ENCODE measurements at regions not wholly inside any gene's neighbourhood (a gene's known extent, or its start where the extent isn't known, plus 50 kb on each side); places are given as distances from the start of the nearest gene placed in this dataset.

- in situ Hi-C loops (cut with HindIII; ENCODE audit: low pct_unique_long_range_greater_than_20kb, low sequenced_read_pairs), result no loop called here
- no peak for DNase-seq (ENCODE audit: low read depth in 1 of 2, low spot score in 1 of 2)
- no peak for TF ChIP-seq JUND (IDR thresholded peaks at IDR 0.05; ENCODE audit: low read depth)
Measured at GRCh38 chr4:135605076-135605475, 1403.5 kb upstream of the PABPC4L start.

- in situ Hi-C loops (cut with HindIII; ENCODE audit: low pct_unique_long_range_greater_than_20kb, low sequenced_read_pairs), result no loop called here
- no peak for TF ChIP-seq JUND (IDR thresholded peaks at IDR 0.05; ENCODE audit: low read depth)
- no peak for DNase-seq (ENCODE audit: low read depth in 1 of 2, low spot score in 1 of 2)
Measured at GRCh38 chr4:135604531-135604930, 1402.9 kb upstream of the PABPC4L start.

GRCh38 chr4:135601351-135601750 is 1399.8 kb upstream of the PABPC4L start:
- in situ Hi-C loops (cut with HindIII; ENCODE audit: low pct_unique_long_range_greater_than_20kb, low sequenced_read_pairs), result no loop called here
- no peak for TF ChIP-seq JUND (IDR thresholded peaks at IDR 0.05; ENCODE audit: low read depth)
- DNase-seq (ENCODE audit: low read depth in 1 of 2, low spot score in 1 of 2), result no peak

GRCh38 chr4:135598151-135598550 is 1396.6 kb upstream of the PABPC4L start:
- in situ Hi-C loops (cut with HindIII; ENCODE audit: low pct_unique_long_range_greater_than_20kb, low sequenced_read_pairs), result no loop called here
- DNase-seq (ENCODE audit: low read depth in 1 of 2, low spot score in 1 of 2), result no peak
- no peak for TF ChIP-seq JUND (IDR thresholded peaks at IDR 0.05; ENCODE audit: low read depth)

- in situ Hi-C loops (cut with HindIII; ENCODE audit: low pct_unique_long_range_greater_than_20kb, low sequenced_read_pairs), result no loop called here
- no peak for TF ChIP-seq JUND (IDR thresholded peaks at IDR 0.05; ENCODE audit: low read depth)
- DNase-seq (ENCODE audit: low read depth in 1 of 2, low spot score in 1 of 2), result no peak
Measured at GRCh38 chr4:135594521-135594920, 1392.9 kb upstream of the PABPC4L start.

GRCh38 chr4:135575041-135575440 is 1373.5 kb upstream of the PABPC4L start:
- TF ChIP-seq JUND (IDR thresholded peaks at IDR 0.05; ENCODE audit: low read depth), result no peak
- DNase-seq (ENCODE audit: low read depth in 1 of 2, low spot score in 1 of 2), result no peak
- in situ Hi-C loops (cut with HindIII; ENCODE audit: low pct_unique_long_range_greater_than_20kb, low sequenced_read_pairs), result no loop called here

- DNase-seq (ENCODE audit: low read depth in 1 of 2, low spot score in 1 of 2), result no peak
- in situ Hi-C loops (cut with HindIII; ENCODE audit: low pct_unique_long_range_greater_than_20kb, low sequenced_read_pairs), result no loop called here
- no peak for TF ChIP-seq JUND (IDR thresholded peaks at IDR 0.05; ENCODE audit: low read depth)
Measured at GRCh38 chr4:135573251-135573650, 1371.7 kb upstream of the PABPC4L start.

- in situ Hi-C loops (cut with HindIII; ENCODE audit: low pct_unique_long_range_greater_than_20kb, low sequenced_read_pairs), result no loop called here
- no peak for DNase-seq (ENCODE audit: low read depth in 1 of 2, low spot score in 1 of 2)
- no peak for TF ChIP-seq JUND (IDR thresholded peaks at IDR 0.05; ENCODE audit: low read depth)
Measured at GRCh38 chr4:135564090-135564489, 1362.5 kb upstream of the PABPC4L start.

- in situ Hi-C loops (cut with HindIII; ENCODE audit: low pct_unique_long_range_greater_than_20kb, low sequenced_read_pairs), result no loop called here
- DNase-seq (ENCODE audit: low read depth in 1 of 2, low spot score in 1 of 2), result peak in 1 of 2 experiments; percentile 6
- TF ChIP-seq JUND (IDR thresholded peaks at IDR 0.05; ENCODE audit: low read depth), result no peak
Measured at GRCh38 chr4:135553213-135553612, 1351.6 kb upstream of the PABPC4L start.

- no peak for DNase-seq (ENCODE audit: low read depth in 1 of 2, low spot score in 1 of 2)
- in situ Hi-C loops (cut with HindIII; ENCODE audit: low pct_unique_long_range_greater_than_20kb, low sequenced_read_pairs), result no loop called here
- TF ChIP-seq JUND (IDR thresholded peaks at IDR 0.05; ENCODE audit: low read depth), result no peak
Measured at GRCh38 chr4:135552131-135552530, 1350.5 kb upstream of the PABPC4L start.

- no peak for TF ChIP-seq JUND (IDR thresholded peaks at IDR 0.05; ENCODE audit: low read depth)
- no peak for DNase-seq (ENCODE audit: low read depth in 1 of 2, low spot score in 1 of 2)
- in situ Hi-C loops (cut with HindIII; ENCODE audit: low pct_unique_long_range_greater_than_20kb, low sequenced_read_pairs), result no loop called here
Measured at GRCh38 chr4:135548711-135549110, 1347.1 kb upstream of the PABPC4L start.

GRCh38 chr4:135545616-135546317 is 1344.2 kb upstream of the PABPC4L start:
- TF ChIP-seq JUND (IDR thresholded peaks at IDR 0.05; ENCODE audit: low read depth), result no peak
- DNase-seq (ENCODE audit: low read depth in 1 of 2, low spot score in 1 of 2), result no peak
- in situ Hi-C loops (cut with HindIII; ENCODE audit: low pct_unique_long_range_greater_than_20kb, low sequenced_read_pairs), result no loop called here

- no peak for DNase-seq (ENCODE audit: low read depth in 1 of 2, low spot score in 1 of 2)
- in situ Hi-C loops (cut with HindIII; ENCODE audit: low pct_unique_long_range_greater_than_20kb, low sequenced_read_pairs), result no loop called here
- no peak for TF ChIP-seq JUND (IDR thresholded peaks at IDR 0.05; ENCODE audit: low read depth)
Measured at GRCh38 chr4:135538698-135539097, 1337.1 kb upstream of the PABPC4L start.

GRCh38 chr4:135533053-135533452 is 1331.5 kb upstream of the PABPC4L start:
- in situ Hi-C loops (cut with HindIII; ENCODE audit: low pct_unique_long_range_greater_than_20kb, low sequenced_read_pairs), result no loop called here
- DNase-seq (ENCODE audit: low read depth in 1 of 2, low spot score in 1 of 2), result no peak
- TF ChIP-seq JUND (IDR thresholded peaks at IDR 0.05; ENCODE audit: low read depth), result no peak

All from T47D (cell line).